ENCODE measurements at regions not wholly inside any gene's neighbourhood (a gene's known extent, or its start where the extent isn't known, plus 50 kb on each side); places are given as distances from the start of the nearest gene placed in this dataset.
"Not testable (repeated sequence)": the region's sequence is repeated elsewhere in the genome, so short reads cannot be mapped to it uniquely, and the experiment has no call there.

DNA sequence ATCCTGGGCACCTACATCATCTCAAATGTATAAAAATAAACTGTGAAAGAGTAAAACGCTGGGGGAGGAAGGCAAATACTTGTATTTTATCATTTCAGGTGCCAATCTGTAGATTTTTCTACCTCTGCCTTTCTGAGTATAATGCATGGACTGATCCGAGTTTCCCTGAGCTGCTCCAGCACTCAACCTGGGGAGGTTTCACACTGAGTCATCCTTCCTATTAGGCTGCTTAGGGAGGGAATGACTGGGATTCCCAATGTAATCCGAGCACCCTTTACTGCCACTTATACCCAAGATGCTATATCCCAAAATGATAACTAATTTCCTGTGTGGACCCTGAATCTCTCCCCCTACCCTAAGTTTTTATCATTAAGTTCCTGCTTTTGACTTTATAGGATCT, 126.6 kb downstream of the HNRNPD start:
- H3K9ac ChIP-seq (ENCODE audit: low read length): no peak overlapping the region

DNA sequence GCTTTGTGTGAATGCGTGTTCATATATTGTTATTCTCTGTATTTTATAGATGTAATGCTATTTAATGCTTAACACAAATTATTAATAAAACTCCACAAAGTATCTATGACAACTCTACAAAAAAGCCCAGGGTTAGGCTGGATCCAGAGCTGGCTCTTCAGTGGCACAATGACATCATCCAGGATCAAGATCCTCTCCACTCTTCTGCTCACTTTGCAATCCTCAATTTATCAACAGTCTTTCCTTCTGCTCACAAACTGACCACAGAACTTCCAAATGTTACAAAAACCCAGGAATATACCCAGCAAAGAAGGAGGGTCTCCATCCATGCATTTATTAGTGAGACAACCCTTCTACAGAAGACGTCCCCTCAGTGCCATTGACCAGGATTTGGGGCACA, 132.3 kb downstream of the HNRNPD start:
- Histone ChIP-seq H3K9ac (ENCODE audit: low read length) (no peak overlapping the region), H3K9me3 (ENCODE audit: control insufficient read depth, low read length) (no peaks in the 10 kb centered on the region), H3K36me3 (ENCODE audit: control insufficient read depth, insufficient read depth, low read length, severe bottlenecking) (no peaks in the 10 kb centered on the region), H3K27me3 (replicated peaks; ENCODE audit: control insufficient read depth, insufficient read depth, low read length) (peaks cover 3% of the 10 kb centered on the region), H3K4me3 (ENCODE audit: low read length) (no peak overlapping the region), H3K4me1 (ENCODE audit: control insufficient read depth, insufficient read depth, low read length) (no peaks in the 10 kb centered on the region)
- DNase-seq (ENCODE audit: low read depth): no peak

More for the DNA sequence above, 126.6 kb downstream of the HNRNPD start:
- Histone ChIP-seq H3K27me3 (replicated peaks; ENCODE audit: control insufficient read depth, insufficient read depth, low read length) (peaks cover 7% of the 10 kb centered on the region), H3K9me3 (ENCODE audit: control insufficient read depth, low read length) (no peaks in the 10 kb centered on the region), H3K4me3 (ENCODE audit: low read length) (no peak overlapping the region), H3K36me3 (ENCODE audit: control insufficient read depth, insufficient read depth, low read length, severe bottlenecking) (no peaks in the 10 kb centered on the region), H3K4me1 (ENCODE audit: control insufficient read depth, insufficient read depth, low read length) (no peaks in the 10 kb centered on the region)
- no peak for DNase-seq (ENCODE audit: low read depth)

- H3K9ac ChIP-seq (ENCODE audit: low read length): no peak overlapping the region
These were observed 133.4 kb downstream of the HNRNPD start for GRCh38 chr4:82240410-82240809.

DNA sequence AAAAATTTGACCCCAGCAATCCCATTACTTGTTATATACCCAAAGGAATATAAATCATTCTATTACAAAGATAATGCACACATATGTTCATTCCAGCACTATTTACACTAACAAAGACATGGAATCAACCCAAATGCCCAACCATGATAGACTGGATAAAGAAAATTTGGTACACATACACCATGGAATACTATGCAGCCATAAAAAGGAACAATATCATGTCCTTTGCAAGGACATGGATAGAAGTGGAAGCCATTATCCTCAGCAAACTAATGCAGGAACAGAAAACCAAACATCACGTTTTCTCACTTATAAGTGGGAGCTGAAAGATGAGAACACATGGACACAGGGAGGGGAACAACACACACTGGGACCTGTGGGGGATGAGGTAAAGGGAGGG, 136.6 kb downstream of the HNRNPD start:
- not testable (repeated sequence) for H3K9me3 ChIP-seq (ENCODE audit: control insufficient read depth, low read length); H3K4me1 ChIP-seq (ENCODE audit: control insufficient read depth, insufficient read depth, low read length); H3K36me3 ChIP-seq (ENCODE audit: control insufficient read depth, insufficient read depth, low read length, severe bottlenecking); H3K27me3 ChIP-seq (replicated peaks; ENCODE audit: control insufficient read depth, insufficient read depth, low read length); H3K4me3 ChIP-seq (ENCODE audit: low read length); DNase-seq (ENCODE audit: low read depth); H3K9ac ChIP-seq (ENCODE audit: low read length)

More at GRCh38 chr4:82240410-82240809, 133.4 kb downstream of the HNRNPD start:
- Histone ChIP-seq H3K4me1 (ENCODE audit: control insufficient read depth, insufficient read depth, low read length) (no peaks in the 10 kb centered on the region), H3K27me3 (replicated peaks; ENCODE audit: control insufficient read depth, insufficient read depth, low read length) (peaks cover 3% of the 10 kb centered on the region), H3K36me3 (ENCODE audit: control insufficient read depth, insufficient read depth, low read length, severe bottlenecking) (no peaks in the 10 kb centered on the region), H3K9me3 (ENCODE audit: control insufficient read depth, low read length) (no peaks in the 10 kb centered on the region), H3K4me3 (ENCODE audit: low read length) (no peak overlapping the region)
- no peak for DNase-seq (ENCODE audit: low read depth)

DNA sequence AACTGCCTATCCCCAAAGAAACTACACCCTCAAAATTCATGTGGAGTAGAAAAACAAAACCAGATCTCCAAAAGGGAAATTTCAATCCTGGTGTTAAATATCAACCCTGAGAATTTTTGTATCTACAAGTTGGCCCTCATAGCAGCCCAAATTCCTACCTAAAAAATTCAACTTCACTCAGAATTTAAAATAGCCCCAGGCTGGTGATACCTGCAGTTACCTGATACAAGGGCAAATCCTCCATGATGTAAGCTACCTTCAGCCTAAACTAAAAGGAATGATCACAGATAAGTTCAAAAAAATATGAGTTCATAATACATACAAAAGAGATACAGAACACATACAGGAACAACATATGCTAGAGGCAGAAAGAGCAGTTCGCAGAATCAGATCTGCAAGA, 138.4 kb downstream of the HNRNPD start:
- no peak for DNase-seq (ENCODE audit: low read depth)
- Histone ChIP-seq H3K9me3 (ENCODE audit: control insufficient read depth, low read length) (no peaks in the 10 kb centered on the region), H3K27me3 (replicated peaks; ENCODE audit: control insufficient read depth, insufficient read depth, low read length) (no peaks in the 10 kb centered on the region), H3K4me3 (ENCODE audit: low read length) (no peak overlapping the region), H3K36me3 (ENCODE audit: control insufficient read depth, insufficient read depth, low read length, severe bottlenecking) (no peaks in the 10 kb centered on the region), H3K9ac (ENCODE audit: low read length) (no peak overlapping the region), H3K4me1 (ENCODE audit: control insufficient read depth, insufficient read depth, low read length) (no peaks in the 10 kb centered on the region)

- Histone ChIP-seq H3K36me3 (ENCODE audit: control insufficient read depth, insufficient read depth, low read length, severe bottlenecking) (no peaks in the 10 kb centered on the region), H3K27me3 (replicated peaks; ENCODE audit: control insufficient read depth, insufficient read depth, low read length) (no peaks in the 10 kb centered on the region), H3K9me3 (ENCODE audit: control insufficient read depth, low read length) (no peaks in the 10 kb centered on the region), H3K9ac (ENCODE audit: low read length) (no peak overlapping the region), H3K4me1 (ENCODE audit: control insufficient read depth, insufficient read depth, low read length) (peaks cover 5% of the 10 kb centered on the region), H3K4me3 (ENCODE audit: low read length) (no peak overlapping the region)
- no peak for DNase-seq (ENCODE audit: low read depth)
These were observed 140.9 kb downstream of the HNRNPD start for GRCh38 chr4:82232891-82233290.

DNA sequence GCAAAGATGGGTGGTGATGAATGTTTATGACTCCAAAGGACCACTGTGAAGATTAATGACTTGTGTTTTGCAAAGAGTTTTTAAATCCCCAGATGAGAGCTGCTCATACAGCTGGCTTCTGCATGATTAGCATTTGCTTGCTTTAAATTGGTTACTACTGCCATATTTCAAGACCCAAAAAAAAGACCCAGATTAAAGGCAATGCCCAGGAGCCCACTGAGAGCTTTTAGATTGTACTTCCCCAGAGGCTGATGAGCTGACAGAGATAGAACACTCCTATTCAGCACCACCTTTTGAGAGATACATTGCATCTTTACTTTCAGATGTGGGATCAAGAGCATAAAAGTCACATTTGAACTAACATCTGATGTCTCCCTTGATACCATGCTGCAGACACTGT, 142.0 kb downstream of the HNRNPD start:
- Histone ChIP-seq H3K4me3 (ENCODE audit: low read length) (no peak overlapping the region), H3K27me3 (replicated peaks; ENCODE audit: control insufficient read depth, insufficient read depth, low read length) (peaks cover 7% of the 10 kb centered on the region), H3K36me3 (ENCODE audit: control insufficient read depth, insufficient read depth, low read length, severe bottlenecking) (no peaks in the 10 kb centered on the region), H3K9ac (ENCODE audit: low read length) (no peak overlapping the region), H3K4me1 (ENCODE audit: control insufficient read depth, insufficient read depth, low read length) (peaks cover 5% of the 10 kb centered on the region), H3K9me3 (ENCODE audit: control insufficient read depth, low read length) (no peaks in the 10 kb centered on the region)
- no peak for DNase-seq (ENCODE audit: low read depth)

- peaks cover 12% of the 10 kb centered on the region for H3K27me3 ChIP-seq (replicated peaks; ENCODE audit: control insufficient read depth, insufficient read depth, low read length)
- H3K9me3 ChIP-seq (ENCODE audit: control insufficient read depth, low read length): no peaks in the 10 kb centered on the region
- H3K4me1 ChIP-seq (ENCODE audit: control insufficient read depth, insufficient read depth, low read length): peaks cover 5% of the 10 kb centered on the region
- H3K4me3 ChIP-seq (ENCODE audit: low read length): no peak overlapping the region
- H3K36me3 ChIP-seq (ENCODE audit: control insufficient read depth, insufficient read depth, low read length, severe bottlenecking): no peaks in the 10 kb centered on the region
- DNase-seq (ENCODE audit: low read depth): no peak
- H3K9ac ChIP-seq (ENCODE audit: low read length): no peak overlapping the region
These were observed 143.5 kb downstream of the HNRNPD start for GRCh38 chr4:82230306-82230705.

- H3K27me3 ChIP-seq (replicated peaks; ENCODE audit: control insufficient read depth, insufficient read depth, low read length): peaks cover 12% of the 10 kb centered on the region
- DNase-seq (ENCODE audit: low read depth): no peak
- H3K9ac ChIP-seq (ENCODE audit: low read length): no peak overlapping the region
- H3K36me3 ChIP-seq (ENCODE audit: control insufficient read depth, insufficient read depth, low read length, severe bottlenecking): no peaks in the 10 kb centered on the region
- H3K4me3 ChIP-seq (ENCODE audit: low read length): no peak overlapping the region
- H3K4me1 ChIP-seq (ENCODE audit: control insufficient read depth, insufficient read depth, low read length): peaks cover 4% of the 10 kb centered on the region
- no peaks in the 10 kb centered on the region for H3K9me3 ChIP-seq (ENCODE audit: control insufficient read depth, low read length)
These were observed 148.8 kb downstream of the HNRNPD start for GRCh38 chr4:82225030-82225429.

GRCh38 chr4:82223715-82224114, 150.1 kb downstream of the HNRNPD start:
- DNase-seq (ENCODE audit: low read depth): no peak
- no peaks in the 10 kb centered on the region for H3K4me1 ChIP-seq (ENCODE audit: control insufficient read depth, insufficient read depth, low read length)
- H3K9me3 ChIP-seq (ENCODE audit: control insufficient read depth, low read length): no peaks in the 10 kb centered on the region

GRCh38 chr4:82219346-82219745, 154.4 kb downstream of the HNRNPD start:
- H3K36me3 ChIP-seq (ENCODE audit: control insufficient read depth, insufficient read depth, low read length, severe bottlenecking): no peaks in the 10 kb centered on the region
- H3K4me1 ChIP-seq (ENCODE audit: control insufficient read depth, insufficient read depth, low read length): no peaks in the 10 kb centered on the region
- H3K9ac ChIP-seq (ENCODE audit: low read length): no peak overlapping the region
- peaks cover 4% of the 10 kb centered on the region for H3K9me3 ChIP-seq (ENCODE audit: control insufficient read depth, low read length)
- DNase-seq (ENCODE audit: low read depth): no peak
- no peak overlapping the region for H3K4me3 ChIP-seq (ENCODE audit: low read length)
- peaks cover 7% of the 10 kb centered on the region for H3K27me3 ChIP-seq (replicated peaks; ENCODE audit: control insufficient read depth, insufficient read depth, low read length)

More at GRCh38 chr4:82223715-82224114, 150.1 kb downstream of the HNRNPD start:
- H3K9ac ChIP-seq (ENCODE audit: low read length): no peak overlapping the region
- H3K36me3 ChIP-seq (ENCODE audit: control insufficient read depth, insufficient read depth, low read length, severe bottlenecking): no peaks in the 10 kb centered on the region
- peaks cover 12% of the 10 kb centered on the region for H3K27me3 ChIP-seq (replicated peaks; ENCODE audit: control insufficient read depth, insufficient read depth, low read length)
- no peak overlapping the region for H3K4me3 ChIP-seq (ENCODE audit: low read length)

- peaks cover 7% of the 10 kb centered on the region for H3K27me3 ChIP-seq (replicated peaks; ENCODE audit: control insufficient read depth, insufficient read depth, low read length)
- DNase-seq (ENCODE audit: low read depth): peak; percentile 14
- H3K4me1 ChIP-seq (ENCODE audit: control insufficient read depth, insufficient read depth, low read length): no peaks in the 10 kb centered on the region
- peaks cover 4% of the 10 kb centered on the region for H3K9me3 ChIP-seq (ENCODE audit: control insufficient read depth, low read length)
- H3K4me3 ChIP-seq (ENCODE audit: low read length): no peak overlapping the region
- H3K36me3 ChIP-seq (ENCODE audit: control insufficient read depth, insufficient read depth, low read length, severe bottlenecking): no peaks in the 10 kb centered on the region
- H3K9ac ChIP-seq (ENCODE audit: low read length): no peak overlapping the region
These were observed 155.6 kb downstream of the HNRNPD start for GRCh38 chr4:82217986-82218715.

Data from adipocyte (in vitro differentiated cells).